ENCODE measurements at regions not wholly inside any gene's neighbourhood (a gene's known extent, or its start where the extent isn't known, plus 50 kb on each side); places are given as distances from the start of the nearest gene placed in this dataset.
A peak's percentile ranks its signal among the peaks of the same experiment; 100 is the strongest.
"Not testable (repeated sequence)": the region's sequence is repeated elsewhere in the genome, so short reads cannot be mapped to it uniquely, and the experiment has no call there.

DNA sequence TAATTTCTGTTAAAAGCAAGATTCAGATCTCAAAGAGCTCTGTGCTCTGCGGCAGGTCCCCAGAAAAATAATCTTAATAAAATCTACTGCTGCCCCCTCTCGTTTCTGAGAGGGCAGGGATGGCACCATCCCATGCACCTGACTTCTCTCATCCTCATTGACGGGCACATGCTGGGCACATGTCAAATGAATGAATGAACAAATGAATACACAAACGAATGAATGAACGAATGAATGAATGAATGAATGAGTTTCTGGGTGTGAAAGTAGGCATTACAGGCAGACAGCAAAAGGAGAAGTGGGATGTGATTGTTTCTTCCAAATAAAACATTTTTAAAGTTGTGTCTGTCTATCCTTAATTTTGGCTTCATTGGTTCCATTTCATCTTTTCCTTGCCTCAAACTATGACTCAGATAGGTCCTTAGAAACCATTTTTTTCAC lies 398.1 kb upstream of the PRKCQ start:
- DNase-seq: no peak

DNA sequence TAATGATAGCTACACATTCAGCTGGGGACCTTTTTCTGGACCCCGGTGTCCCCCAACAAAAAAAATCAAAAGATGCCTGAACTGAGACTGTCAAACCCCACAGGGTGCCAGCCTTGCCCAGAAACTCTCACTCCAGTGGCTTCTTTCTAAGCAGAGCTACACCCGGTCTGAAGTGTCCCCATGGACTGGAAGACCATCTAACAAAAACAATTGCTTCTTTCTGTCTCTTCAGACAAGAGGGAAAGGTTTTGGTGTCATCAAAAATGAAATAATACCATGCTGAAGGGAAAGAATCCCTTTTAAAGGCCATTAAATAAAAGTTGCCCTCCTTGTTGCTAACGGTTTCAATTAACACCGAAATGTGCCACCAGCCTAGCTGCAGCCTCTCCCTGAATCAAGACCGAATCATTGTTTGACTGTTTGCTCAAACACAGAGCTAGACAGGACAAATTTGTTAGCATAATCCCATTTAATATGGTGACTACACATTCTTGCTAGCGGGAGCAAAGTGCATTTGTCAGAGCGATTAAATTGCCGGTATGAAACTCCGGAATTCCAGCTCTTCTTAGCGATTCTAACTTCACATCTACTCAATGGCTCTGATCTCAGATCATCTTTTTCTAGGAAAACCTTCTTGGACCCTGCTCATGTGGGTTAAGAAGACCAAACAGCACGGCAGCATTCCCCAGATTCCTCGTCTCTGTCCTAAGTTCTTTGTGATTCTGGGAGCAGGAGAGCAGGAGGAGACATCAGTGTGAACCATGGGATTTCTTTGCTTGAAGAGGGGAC lies 397.5 kb upstream of the PRKCQ start:
- DNase-seq: no peak

DNA sequence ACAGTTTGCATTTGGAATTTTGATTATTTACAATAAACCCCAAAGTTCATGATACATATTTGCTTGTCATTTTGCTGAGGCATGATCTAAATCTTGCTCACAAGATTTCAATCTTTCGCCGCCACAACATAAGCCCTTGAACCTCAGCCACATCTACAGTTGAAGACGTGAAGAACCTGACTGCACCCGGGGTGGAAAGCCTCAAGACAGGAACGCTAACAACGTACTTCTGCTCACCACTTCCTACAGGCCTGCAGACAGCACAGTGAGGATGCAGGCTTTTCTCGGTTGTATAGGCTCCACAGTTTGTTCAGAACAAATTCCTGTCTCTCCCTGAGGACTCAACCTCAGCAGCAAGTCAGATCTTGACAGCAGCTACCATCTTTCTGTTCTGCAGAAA lies 393.8 kb upstream of the PRKCQ start:
- DNase-seq: peak; percentile 59

DNA sequence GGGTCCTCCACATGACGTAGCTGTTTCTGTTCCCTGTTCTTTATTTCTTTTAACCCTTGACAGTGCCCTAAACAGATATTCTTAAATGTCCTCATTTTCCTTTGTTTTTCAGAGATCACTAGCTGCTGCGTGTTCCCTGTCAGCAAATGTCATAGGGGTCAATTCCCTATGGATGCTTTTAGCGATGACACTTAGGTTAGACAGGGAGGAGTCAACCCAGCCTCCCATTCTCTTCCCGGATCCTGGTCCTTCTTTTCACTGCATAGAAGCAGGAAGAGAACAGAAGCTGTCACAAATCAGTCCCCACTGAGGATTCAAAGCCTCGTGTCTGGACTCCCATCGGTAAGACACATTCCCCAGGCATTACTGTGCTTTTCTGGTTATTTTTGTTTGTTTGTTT lies 392.1 kb upstream of the PRKCQ start:
- DNase-seq: no peak

DNA sequence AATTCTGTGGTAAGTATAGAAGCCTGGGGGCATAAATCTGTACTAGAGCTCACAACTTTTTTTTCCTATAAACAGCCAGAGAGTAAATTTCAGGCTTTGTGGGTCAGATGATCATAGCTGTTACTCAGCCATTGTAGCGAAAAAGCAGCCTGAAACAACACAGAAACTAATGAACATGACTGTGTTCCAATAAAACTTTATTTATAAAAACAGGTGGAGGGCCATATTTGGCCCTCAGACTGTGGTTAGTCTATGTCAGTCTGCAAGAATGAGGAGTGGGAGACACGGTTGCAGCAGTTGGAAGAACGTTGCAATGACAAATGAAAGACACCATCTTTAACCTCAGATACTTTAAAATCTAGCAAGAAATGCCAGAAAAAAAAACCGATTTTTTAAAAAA lies 389.6 kb upstream of the PRKCQ start:
- no peak for DNase-seq

DNA sequence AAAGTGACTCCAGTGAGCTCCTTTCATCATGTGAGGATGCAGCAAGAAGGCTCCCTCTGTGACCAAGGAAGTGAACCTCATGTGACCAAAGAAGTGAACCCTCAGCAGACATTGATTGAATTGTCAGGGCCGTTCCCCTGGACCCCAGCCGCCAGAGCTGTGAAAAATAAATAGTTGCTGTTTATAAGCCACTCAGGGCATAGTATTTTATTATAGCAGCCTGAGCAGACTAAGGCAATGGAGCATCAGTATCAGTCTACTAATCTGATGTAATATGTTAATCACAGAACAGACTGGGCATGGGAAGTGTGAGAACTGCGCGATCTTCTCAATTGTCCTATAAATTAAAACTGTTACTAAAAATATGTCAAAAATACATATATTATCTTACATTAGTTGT lies 384.5 kb upstream of the PRKCQ start:
- DNase-seq: no peak

DNA sequence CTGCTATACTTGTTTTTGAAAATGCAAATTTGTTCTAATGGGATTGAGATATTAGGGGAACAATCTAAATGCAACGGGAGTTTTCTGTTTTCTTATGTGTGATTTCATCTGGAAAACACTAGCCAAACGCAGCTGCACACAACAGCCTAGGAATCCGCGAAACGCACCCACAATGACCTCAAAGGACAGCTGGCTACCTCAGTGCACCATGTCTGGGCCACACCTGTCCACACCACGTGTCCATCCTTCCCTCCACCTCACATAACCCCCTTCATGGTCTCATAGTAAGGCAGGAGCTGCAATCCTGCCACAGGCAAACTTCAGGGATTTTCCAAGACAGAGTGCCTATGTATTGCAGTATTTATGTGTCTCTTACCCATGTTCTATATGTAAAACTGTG lies 382.5 kb upstream of the PRKCQ start:
- DNase-seq: no peak

DNA sequence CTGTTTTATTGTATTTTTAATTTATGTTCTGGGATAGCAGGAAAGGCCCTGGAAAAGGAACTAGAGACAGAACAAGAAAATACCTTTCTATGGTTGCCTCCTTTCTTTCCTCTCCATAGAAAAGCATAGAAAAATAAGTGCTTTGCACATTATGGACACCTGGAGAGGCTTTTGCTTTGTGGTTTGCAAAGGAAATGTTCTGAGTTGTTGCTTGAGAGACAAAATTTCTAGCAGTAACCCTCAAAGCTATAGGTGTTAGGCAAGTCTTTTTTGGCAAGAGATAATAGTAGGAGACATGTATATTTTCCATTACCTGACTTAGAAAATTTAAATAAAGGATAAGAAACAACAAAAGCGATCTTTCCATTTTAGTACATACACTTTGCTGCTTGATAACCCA lies 378.6 kb upstream of the PRKCQ start:
- no peak for DNase-seq

DNA sequence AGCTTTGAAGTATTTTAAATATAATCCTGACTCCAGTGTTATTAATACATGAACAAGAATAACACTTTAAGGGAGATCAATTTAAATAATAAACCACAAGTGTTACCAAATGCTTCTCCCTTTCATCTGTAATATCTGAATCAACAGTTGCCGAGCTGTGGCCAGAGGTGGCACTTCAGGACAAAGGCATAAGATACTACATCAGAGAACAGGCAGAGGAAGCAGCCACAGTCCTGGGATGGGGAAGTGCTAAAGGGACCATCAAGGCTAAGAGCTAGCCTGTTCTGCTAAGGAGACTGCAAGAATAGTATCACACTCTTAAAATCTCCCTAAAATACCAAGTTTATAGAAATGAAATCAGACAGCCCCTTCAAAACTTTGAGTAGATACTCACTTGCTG lies 378.2 kb upstream of the PRKCQ start:
- peak; percentile 78 for DNase-seq

DNA sequence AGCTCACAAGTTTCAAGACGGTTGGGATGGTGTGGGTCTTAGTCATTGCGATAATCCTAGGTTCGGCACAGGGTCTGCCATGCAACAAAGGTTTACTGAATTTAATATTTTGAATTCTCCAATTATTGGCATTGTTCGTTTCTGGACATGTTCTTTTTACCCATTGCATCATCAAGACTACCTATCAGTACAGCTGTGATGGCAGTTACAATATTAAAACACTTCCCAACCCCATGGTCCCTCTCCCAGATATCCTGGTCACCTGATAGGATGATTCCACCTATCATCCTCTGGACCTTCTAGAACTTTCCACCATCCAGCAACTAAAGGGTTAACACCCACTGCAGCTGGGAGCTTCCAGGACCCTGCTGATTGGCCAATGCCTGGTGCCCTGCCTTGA lies 377.8 kb upstream of the PRKCQ start:
- no peak for DNase-seq

DNA sequence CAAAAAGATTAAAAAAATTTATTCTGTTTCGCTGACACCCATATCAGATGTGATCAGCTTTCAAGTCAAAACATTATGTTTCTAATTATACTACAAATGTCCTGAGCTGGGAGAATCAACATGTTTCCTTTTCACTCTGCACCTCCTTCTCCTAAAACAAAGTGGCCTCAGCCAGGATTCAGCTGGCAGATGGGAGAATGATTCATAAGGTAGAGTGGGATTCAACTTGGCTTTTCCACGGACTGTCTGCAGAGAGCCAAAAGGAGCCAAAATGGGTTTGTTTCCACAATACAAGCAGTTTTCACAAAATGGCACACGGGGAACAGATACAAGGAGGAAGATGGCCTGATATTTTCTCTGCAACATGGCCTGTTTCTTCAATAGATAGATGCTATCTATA lies 376.5 kb upstream of the PRKCQ start:
- DNase-seq: no peak

DNA sequence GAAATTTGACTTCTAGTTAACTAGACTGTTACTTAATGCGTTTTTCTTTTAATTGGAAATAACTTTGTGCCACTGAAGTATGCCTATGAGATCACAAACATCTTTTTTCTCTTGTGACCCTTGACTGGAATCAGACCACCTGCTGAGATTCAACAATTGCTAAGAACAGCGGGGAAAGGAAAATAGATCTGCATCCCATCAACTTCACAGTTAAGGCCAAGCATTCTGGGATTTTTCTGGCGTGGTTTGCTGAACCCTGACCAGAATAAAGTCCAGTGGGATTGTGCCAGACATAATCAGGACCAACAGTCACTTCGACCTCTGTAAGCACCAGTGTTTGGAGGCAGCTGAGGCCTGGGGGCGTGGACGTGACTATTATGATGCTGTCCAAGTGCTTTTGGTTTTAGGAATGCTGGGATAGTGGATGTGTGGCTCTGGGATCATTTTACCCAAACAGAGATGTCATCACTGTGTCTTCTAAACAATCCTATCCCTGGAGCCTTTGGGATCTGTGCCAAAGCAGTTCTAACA lies 373.3 kb upstream of the PRKCQ start:
- DNase-seq: no peak

DNA sequence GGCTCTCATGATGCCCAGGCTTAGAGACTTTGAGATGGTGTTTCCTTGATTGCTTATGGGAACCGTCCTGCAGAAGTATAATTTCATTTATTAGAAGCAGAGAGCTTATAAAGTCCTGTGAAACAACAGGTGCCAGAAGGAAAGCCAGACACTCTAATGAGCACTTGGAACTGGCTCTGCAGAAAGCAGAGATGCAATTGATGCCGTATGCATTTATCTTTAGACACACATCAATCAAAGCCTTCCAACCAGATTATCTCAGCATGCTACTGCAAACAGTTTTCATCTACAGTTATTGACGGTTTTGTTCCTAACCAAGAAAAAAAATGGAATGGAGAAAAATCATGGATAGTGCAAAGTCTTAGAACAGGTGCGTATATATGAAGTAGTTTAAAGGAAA lies 371.7 kb upstream of the PRKCQ start:
- no peak for DNase-seq

DNA sequence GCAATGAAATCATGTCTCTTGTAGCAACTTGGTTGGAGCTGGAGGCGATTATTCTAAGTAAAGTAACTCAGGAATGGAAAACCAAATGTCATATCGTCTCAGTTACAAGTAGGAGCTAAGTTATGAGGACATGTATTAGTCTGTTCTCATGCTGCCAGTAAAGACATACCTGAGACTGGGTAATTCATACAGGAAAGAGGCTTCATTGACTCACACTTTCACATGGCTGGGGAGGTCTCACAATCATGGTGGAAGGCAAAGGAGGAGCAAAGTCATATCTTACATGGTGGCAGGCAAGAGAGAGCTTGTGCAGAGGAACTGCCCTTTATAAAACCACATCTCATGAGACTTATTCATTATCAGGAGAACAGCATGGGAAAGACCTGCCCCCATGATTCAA lies 370.1 kb upstream of the PRKCQ start:
- no peak for DNase-seq

DNA sequence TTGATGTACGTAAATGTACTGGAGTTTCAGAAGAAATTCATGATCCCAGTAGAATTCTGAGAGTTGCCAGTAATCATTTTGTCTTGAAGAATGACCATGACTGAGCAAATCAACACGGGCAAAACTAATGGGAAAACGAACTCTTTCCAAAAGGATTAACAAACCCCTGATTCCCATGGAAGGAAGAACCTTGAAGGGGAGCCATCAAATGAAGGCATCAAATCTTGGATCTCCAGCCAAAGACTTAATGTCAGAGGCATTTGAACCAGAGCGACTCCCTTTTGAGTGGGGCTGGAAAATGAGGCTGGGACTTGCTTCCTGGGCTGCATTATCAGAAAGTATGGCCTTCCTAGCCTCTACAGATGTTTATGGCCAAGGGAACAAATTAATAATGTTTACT lies 364.4 kb upstream of the PRKCQ start:
- no peak for DNase-seq

DNA sequence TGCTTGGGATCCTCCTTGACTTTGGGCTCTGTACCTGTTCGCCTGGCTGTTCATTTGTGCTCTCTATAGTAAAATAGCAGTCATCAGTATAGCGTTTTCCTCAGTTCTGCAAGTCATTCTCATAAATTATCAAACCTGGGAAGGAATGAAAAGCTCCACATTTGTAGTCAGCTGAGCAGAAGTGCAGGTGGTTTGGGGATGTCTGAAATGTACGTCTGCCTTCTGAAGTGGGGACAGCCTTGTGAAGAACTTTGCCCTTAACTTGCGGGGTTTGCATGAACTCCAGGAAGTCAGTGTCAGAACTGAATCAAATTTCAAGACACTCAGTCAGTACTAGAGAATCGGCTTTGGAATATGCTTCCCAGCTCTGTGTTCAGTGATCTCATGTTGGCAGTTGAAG lies 358.3 kb upstream of the PRKCQ start:
- DNase-seq: no peak

DNA sequence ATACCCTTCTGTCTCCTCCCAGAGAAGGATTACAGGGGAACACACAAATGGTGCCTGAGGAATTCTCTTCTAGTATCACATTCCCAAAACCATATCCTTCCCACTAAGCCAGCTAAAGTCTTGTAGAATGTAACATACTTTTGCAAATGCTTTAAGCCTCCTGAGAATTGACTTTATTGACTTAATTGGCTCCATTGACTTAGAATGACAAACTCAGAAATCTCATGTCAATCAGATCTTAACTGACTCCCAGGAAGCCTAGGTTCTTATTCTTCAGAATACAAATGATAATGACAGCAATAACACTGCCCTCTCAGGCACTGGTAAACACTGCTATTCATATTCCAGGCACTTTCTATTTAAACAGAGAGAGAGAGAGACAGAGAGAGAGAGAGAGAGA lies 356.9 kb upstream of the PRKCQ start:
- DNase-seq: no peak

DNA sequence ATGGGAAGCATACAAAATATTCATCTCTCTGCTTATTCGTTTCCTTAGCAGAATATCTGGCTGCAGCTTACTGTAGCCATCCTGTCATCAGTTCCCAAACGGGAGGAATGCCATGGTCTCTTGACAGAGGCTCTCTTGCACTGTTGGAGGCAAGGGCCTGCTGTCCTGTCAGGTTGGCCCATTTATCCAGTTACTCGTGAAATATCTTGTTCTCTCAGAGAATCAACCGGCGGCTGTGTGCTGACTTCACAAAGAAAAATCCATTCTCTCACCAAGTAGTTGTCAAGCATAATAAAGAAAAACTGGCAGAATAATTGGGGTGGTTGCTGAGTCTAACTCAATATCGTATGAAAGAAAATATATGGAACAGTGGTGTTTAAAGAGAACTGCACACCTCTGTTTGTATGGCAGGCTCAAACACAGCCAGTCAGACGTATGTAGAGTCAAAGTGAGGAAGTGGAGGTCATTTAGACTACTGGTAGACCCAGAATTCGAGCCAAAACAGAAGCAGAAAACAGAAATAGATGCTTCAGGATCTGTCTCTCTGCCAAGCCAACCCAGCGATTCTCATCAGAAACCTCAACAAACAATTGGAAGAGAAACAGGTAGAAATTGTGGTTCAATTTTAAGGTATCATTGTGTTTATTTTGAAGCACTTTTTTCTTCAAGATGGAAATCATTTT lies 349.2 kb upstream of the PRKCQ start:
- DNase-seq: peak; percentile 46

DNA sequence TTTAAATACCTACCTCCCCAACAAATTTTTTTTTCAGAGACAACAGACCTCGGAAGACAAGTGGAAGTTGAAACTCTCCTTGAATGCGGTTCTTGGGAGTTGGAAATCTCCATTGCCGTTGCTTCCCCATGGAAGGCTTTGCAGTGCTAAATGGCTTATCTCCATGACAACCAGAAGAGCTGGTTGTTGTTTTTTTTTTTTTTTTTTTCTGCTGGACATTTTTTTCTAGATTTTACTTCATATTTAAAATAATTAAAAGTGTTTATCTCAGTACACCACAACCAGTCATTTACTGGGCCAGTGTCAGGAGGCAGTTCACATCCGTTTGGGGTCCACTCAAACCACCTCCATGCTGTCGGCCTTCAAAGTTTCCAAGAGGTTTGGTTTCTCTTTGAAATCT lies 348.5 kb upstream of the PRKCQ start:
- peak; percentile 50 for DNase-seq

DNA sequence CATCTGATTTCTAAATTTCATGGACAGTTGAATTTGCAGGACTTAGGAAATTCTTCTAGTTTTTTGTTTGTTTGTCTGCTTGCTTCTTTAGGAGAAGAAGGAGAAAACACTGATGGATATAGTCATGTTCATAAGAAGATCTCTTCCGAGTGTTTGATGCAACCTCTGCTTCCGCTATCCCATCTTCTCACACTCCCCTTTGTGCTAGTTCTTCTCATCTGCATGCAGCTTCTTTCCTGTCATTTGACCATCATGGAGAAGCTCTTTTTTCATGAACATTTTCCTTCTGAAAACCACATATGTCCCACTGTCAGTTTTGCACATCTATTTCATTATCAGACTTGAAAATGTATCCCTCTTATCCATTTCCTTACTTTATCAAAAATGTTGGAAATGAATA lies 346.9 kb upstream of the PRKCQ start:
- peak; percentile 47 for DNase-seq

DNA sequence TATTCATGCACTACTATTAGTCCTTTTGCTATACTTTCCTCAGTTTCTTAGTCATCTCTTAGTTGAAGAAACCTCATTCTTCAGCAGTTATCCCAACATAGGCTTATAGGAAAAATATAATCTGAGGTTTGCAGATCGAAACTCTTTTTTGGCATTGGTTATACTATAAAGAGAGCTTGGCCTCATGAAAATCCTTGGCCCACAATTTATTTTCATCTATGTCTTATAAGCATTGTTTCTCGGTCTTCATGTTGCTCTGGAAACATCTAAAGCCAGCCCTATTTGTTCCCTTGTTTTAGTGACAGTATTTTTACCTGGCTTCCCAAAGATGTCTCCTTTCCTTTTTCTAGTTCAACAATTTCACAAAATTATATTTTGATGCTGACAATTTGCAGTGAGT lies 345.1 kb upstream of the PRKCQ start:
- no peak for DNase-seq

DNA sequence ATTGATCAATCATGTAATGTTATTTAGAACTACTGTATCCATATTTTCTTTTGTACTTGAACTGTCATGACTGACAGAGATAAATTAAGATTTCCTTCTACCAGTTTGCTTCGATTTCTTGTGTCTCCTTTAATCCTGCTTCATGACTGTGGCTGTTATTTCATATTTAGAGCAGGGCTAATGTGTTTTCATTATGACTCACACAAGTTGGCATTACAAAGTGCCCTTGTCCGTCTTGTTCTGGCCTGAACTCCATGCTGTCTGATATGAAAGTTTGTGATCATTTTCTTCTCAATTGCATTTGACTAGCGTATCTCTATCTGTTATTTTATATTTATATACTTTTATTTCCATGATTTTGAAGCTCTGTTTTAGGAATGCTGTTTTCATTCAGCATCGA lies 344.1 kb upstream of the PRKCQ start:
- no peak for DNase-seq

DNA sequence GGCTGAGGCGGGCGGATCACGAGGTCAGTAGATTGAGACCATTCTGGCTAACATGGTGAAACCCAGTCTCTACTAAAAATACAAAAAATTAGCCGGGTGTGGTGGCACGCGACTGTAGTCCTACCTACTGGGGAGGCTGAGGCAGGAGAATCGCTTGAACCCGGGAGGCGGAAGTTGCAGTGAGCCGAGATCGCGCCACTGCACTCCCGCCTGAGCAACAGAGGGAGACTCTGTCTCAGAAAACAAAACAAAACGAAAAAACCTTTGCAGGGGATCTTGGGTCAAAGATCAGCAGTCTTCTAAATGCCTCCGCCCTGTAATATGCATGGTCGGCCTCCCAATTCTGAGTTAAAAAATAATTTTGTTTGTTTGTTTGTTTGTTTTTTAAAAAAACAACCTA lies 340.9 kb upstream of the PRKCQ start:
- DNase-seq: not testable (repeated sequence)

All from hematopoietic multipotent progenitor cell treated with erythropoietin and hydrocortisone succinate and interleukin-3 and kit ligand, for 6 days (in vitro differentiated cells).